SK-N-SH (cell line): ENCODE measurements at regions not wholly inside any gene's neighbourhood (a gene's known extent, or its start where the extent isn't known, plus 50 kb on each side); places are given as distances from the start of the nearest gene placed in this dataset.

Experiments used
- EP300 ChIP-seq, 2 experiments: IDR thresholded peaks; 2 replicates each; pipeline versions ENCODE4 v1.4.0 to v1.6.1; 2012; ENCODE audit warnings: borderline replicate concordance in 1 of 2, low read depth in 1 of 2, low read length in 1 of 2
- GABPA ChIP-seq: IDR thresholded peaks from 2 replicates; pipeline ENCODE4 v1.4.0; 2012; ENCODE audit warnings: low read depth, mild to moderate bottlenecking
- GATA2 ChIP-seq: sonication (generic); formaldehyde crosslinking; IDR thresholded peaks from 2 replicates; pipeline ENCODE4 v1.5.0; 2020; ENCODE audit warnings: mild to moderate bottlenecking, missing genetic modification reagents
- NRF1 ChIP-seq: IDR thresholded peaks from 2 replicates; pipeline ENCODE4 v1.6.1; 2012; ENCODE audit warnings: low read depth, mild to moderate bottlenecking, low read length
- POLR2AphosphoS5 ChIP-seq: IDR thresholded peaks from 2 replicates; pipeline ENCODE4 v1.6.1; 2012; ENCODE audit warnings: low read depth, low read length
- SIN3A ChIP-seq: IDR thresholded peaks from 2 replicates; pipeline ENCODE4 v1.6.1; 2012; ENCODE audit warnings: low read depth, mild to moderate bottlenecking, low read length, moderate library complexity, borderline replicate concordance
- SMC3 ChIP-seq: IDR thresholded peaks from 2 replicates; pipeline ENCODE4 v1.6.1; 2012; ENCODE audit warnings: low read depth, low read length, improper control_type of control experiment
- TCF12 ChIP-seq: IDR thresholded peaks from 2 replicates; pipeline ENCODE4 v1.4.0; 2012
- TF ChIP-seq, protein P1 (sequence below): fragments of 150-350 bp; IDR thresholded peaks from 2 replicates; pipeline ENCODE4 v1.6.1; 2016; ENCODE audit warnings: mild to moderate bottlenecking, low read depth, low read length
- TF ChIP-seq, protein P2 (sequence below): fragments of 200-600 bp; sonication (generic); IDR thresholded peaks from 2 replicates; pipeline ENCODE4 v1.6.1; 2017; ENCODE audit warnings: antibody characterized with exemption, mild to moderate bottlenecking, moderate library complexity
- TF ChIP-seq, protein P3 (sequence below): IDR thresholded peaks from 2 replicates; pipeline ENCODE4 v1.4.0; 2012; ENCODE audit warnings: low read depth, borderline replicate concordance
- TF ChIP-seq, protein P4 (sequence below): fragments of 150-350 bp; IDR thresholded peaks from 2 replicates; pipeline ENCODE4 v1.6.1; 2017; ENCODE audit warnings: antibody characterized with exemption, low read length, low read depth, borderline replicate concordance
- TF ChIP-seq, protein P5 (sequence below): IDR thresholded peaks from 2 replicates; pipeline ENCODE4 v1.4.0; 2012; ENCODE audit warnings: low read depth

DNA sequence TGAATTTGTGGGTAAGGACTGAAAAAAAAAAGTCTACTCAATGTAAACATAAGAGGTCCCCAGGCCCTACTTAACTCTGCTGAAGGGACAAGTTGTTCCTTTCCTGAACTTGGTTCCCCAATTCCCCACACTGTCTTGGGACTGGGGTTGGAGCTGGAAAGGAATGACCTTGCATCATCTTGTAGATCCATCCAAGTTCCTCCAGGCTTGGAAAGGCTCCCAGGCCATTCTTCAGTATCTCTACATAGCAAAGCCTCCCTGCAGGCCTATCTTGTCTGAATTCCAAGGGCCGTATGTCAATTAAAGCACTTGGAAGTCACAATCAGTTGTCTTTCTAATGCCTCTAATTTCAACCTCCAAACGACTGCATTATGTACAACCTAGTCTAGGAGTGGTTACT, 361.2 kb downstream of the TMEM135 start:
- TF ChIP-seq SIN3A (no peak), POLR2AphosphoS5 (no peak), TCF12 (no peak), SMC3 (no peak), EP300 (IDR thresholded peaks at IDR 0.05; ENCODE audit: borderline replicate concordance in 1 of 2, low read depth in 1 of 2, low read length in 1 of 2) (no peak), NRF1 (no peak), GABPA (no peak), GATA2 (no peak)
- TF ChIP-seq, protein P1, sequence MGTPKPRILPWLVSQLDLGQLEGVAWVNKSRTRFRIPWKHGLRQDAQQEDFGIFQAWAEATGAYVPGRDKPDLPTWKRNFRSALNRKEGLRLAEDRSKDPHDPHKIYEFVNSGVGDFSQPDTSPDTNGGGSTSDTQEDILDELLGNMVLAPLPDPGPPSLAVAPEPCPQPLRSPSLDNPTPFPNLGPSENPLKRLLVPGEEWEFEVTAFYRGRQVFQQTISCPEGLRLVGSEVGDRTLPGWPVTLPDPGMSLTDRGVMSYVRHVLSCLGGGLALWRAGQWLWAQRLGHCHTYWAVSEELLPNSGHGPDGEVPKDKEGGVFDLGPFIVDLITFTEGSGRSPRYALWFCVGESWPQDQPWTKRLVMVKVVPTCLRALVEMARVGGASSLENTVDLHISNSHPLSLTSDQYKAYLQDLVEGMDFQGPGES, result no peak
- TF ChIP-seq, protein P2, sequence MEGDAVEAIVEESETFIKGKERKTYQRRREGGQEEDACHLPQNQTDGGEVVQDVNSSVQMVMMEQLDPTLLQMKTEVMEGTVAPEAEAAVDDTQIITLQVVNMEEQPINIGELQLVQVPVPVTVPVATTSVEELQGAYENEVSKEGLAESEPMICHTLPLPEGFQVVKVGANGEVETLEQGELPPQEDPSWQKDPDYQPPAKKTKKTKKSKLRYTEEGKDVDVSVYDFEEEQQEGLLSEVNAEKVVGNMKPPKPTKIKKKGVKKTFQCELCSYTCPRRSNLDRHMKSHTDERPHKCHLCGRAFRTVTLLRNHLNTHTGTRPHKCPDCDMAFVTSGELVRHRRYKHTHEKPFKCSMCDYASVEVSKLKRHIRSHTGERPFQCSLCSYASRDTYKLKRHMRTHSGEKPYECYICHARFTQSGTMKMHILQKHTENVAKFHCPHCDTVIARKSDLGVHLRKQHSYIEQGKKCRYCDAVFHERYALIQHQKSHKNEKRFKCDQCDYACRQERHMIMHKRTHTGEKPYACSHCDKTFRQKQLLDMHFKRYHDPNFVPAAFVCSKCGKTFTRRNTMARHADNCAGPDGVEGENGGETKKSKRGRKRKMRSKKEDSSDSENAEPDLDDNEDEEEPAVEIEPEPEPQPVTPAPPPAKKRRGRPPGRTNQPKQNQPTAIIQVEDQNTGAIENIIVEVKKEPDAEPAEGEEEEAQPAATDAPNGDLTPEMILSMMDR, result no peak
- TF ChIP-seq, protein P3, sequence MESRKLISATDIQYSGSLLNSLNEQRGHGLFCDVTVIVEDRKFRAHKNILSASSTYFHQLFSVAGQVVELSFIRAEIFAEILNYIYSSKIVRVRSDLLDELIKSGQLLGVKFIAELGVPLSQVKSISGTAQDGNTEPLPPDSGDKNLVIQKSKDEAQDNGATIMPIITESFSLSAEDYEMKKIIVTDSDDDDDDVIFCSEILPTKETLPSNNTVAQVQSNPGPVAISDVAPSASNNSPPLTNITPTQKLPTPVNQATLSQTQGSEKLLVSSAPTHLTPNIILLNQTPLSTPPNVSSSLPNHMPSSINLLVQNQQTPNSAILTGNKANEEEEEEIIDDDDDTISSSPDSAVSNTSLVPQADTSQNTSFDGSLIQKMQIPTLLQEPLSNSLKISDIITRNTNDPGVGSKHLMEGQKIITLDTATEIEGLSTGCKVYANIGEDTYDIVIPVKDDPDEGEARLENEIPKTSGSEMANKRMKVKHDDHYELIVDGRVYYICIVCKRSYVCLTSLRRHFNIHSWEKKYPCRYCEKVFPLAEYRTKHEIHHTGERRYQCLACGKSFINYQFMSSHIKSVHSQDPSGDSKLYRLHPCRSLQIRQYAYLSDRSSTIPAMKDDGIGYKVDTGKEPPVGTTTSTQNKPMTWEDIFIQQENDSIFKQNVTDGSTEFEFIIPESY, result no peak
- TF ChIP-seq, protein P4, sequence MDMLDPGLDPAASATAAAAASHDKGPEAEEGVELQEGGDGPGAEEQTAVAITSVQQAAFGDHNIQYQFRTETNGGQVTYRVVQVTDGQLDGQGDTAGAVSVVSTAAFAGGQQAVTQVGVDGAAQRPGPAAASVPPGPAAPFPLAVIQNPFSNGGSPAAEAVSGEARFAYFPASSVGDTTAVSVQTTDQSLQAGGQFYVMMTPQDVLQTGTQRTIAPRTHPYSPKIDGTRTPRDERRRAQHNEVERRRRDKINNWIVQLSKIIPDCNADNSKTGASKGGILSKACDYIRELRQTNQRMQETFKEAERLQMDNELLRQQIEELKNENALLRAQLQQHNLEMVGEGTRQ, result no peak
- TF ChIP-seq, protein P5, sequence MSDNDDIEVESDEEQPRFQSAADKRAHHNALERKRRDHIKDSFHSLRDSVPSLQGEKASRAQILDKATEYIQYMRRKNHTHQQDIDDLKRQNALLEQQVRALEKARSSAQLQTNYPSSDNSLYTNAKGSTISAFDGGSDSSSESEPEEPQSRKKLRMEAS, result no peak
